ENCODE measurements at regions not wholly inside any gene's neighbourhood (a gene's known extent, or its start where the extent isn't known, plus 50 kb on each side); places are given as distances from the start of the nearest gene placed in this dataset.
"Not testable (repeated sequence)": the region's sequence is repeated elsewhere in the genome, so short reads cannot be mapped to it uniquely, and the experiment has no call there.

GRCh38 chr1:199580300-199580699 lies 447.2 kb upstream of the NR5A2 start:
- peaks cover 0 to 3% (median 0%) of the 10 kb centered on the region in 8 donors for H3K9me3 Mint-ChIP-seq
- no peak overlapping the region for H3K4me3 Mint-ChIP-seq
- H3K4me1 Mint-ChIP-seq = no peaks in the 10 kb centered on the region
- ChIA-PET CTCF (ENCODE audit: partially characterized antibody) (interaction anchor here (0.5 kb wide), 1 partner anchor 1042 kb away, joined by 3 read pairs; no protein-coding TSS in a partner anchor), POLR2A (ENCODE audit: partially characterized antibody) (no interaction called here)
- Histone ChIP-seq H3K27ac (ENCODE audit: low read depth, low read length) (no peak overlapping the region), H3K36me3 (ENCODE audit: insufficient read depth, low read length) (no peaks in the 10 kb centered on the region), H3K9me3 (ENCODE audit: control insufficient read depth in 1 of 2, low read length in 2 of 2) (no peaks in the 10 kb centered on the region), H3K4me1 (ENCODE audit: insufficient read depth, low read length) (no peaks in the 10 kb centered on the region), H3K27me3 (ENCODE audit: insufficient read depth, low read length) (no peaks in the 10 kb centered on the region), H3K4me3 (ENCODE audit: low read length in 2 of 2) (no peak overlapping the region)
- no peak for DNase-seq
- H3K27me3 Mint-ChIP-seq = peaks cover 4 to 7% of the 10 kb centered on the region in 2 donors
- intact Hi-C loops (cut with micrococcal nuclease) = no loop called here
- H3K36me3 Mint-ChIP-seq = no peaks in the 10 kb centered on the region
- no peak overlapping the region for H3K27ac Mint-ChIP-seq

GRCh38 chr1:199585392-199585791 lies 442.1 kb upstream of the NR5A2 start:
- Mint-ChIP-seq H3K4me1 (no peaks in the 10 kb centered on the region), H3K27ac (no peak overlapping the region), H3K36me3 (no peaks in the 10 kb centered on the region), H3K4me3 (no peak overlapping the region), H3K9me3 (no peaks in the 10 kb centered on the region), H3K27me3 (peaks cover 0 to 2% of the 10 kb centered on the region in 2 donors)
- Histone ChIP-seq H3K9me3 (ENCODE audit: control insufficient read depth in 1 of 2, low read length in 2 of 2) (no peaks in the 10 kb centered on the region), H3K4me1 (ENCODE audit: insufficient read depth, low read length) (no peaks in the 10 kb centered on the region), H3K27ac (ENCODE audit: low read depth, low read length) (no peak overlapping the region), H3K4me3 (ENCODE audit: low read length in 2 of 2) (no peak overlapping the region), H3K36me3 (ENCODE audit: insufficient read depth, low read length) (no peaks in the 10 kb centered on the region), H3K27me3 (ENCODE audit: insufficient read depth, low read length) (no peaks in the 10 kb centered on the region)
- POLR2A ChIA-PET (ENCODE audit: partially characterized antibody) = no interaction called here
- intact Hi-C loops (cut with micrococcal nuclease) = no loop called here
- CTCF ChIA-PET (ENCODE audit: partially characterized antibody) = no interaction called here
- DNase-seq = no peak

DNA sequence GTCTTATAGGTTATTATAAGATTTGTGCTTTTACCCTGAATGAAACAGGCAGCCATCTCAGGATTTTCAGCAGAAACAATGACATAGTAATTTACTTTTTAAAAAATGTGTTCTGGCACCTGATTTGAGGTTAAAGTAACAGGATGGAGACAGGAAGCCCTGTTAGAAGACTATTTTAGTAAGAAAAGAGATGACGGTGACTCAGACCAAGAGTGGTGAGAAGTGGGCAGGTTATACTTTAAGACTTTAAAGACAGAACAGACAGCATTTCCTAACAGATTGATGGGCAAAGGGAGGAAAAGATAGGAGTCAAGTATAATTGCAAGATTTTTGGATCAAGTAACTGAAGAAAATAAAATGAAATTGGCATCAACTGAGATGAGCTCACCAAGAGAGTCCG lies 436.8 kb upstream of the NR5A2 start:
- DNase-seq = no peak
- H3K4me1 Mint-ChIP-seq = peaks cover 0 to 2% (median under 1%) of the 10 kb centered on the region in 4 donors
- CTCF ChIA-PET (ENCODE audit: partially characterized antibody) = no interaction called here
- H3K4me1 ChIP-seq (ENCODE audit: insufficient read depth, low read length) = no peaks in the 10 kb centered on the region
- H3K27me3 Mint-ChIP-seq = peaks cover 4 to 7% of the 10 kb centered on the region in 2 donors
- no peak overlapping the region for H3K4me3 Mint-ChIP-seq
- peaks cover 0 to 2% (median 0%) of the 10 kb centered on the region in 8 donors for H3K9me3 Mint-ChIP-seq
- H3K9me3 ChIP-seq (ENCODE audit: control insufficient read depth in 1 of 2, low read length in 2 of 2) = no peaks in the 10 kb centered on the region
- H3K36me3 Mint-ChIP-seq = no peaks in the 10 kb centered on the region
- no peaks in the 10 kb centered on the region for H3K36me3 ChIP-seq (ENCODE audit: insufficient read depth, low read length)
- intact Hi-C loops (cut with micrococcal nuclease) = no loop called here
- no peaks in the 10 kb centered on the region for H3K27me3 ChIP-seq (ENCODE audit: insufficient read depth, low read length)
- POLR2A ChIA-PET (ENCODE audit: partially characterized antibody) = no interaction called here
- no peak overlapping the region for H3K27ac ChIP-seq (ENCODE audit: low read depth, low read length)
- no peak overlapping the region for H3K4me3 ChIP-seq (ENCODE audit: low read length in 2 of 2)
- H3K27ac Mint-ChIP-seq = no peak overlapping the region

- POLR2A ChIA-PET (ENCODE audit: partially characterized antibody) = no interaction called here
- H3K27ac Mint-ChIP-seq = no peak overlapping the region
- no peaks in the 10 kb centered on the region for H3K4me1 ChIP-seq (ENCODE audit: insufficient read depth, low read length)
These were observed 436.0 kb upstream of the NR5A2 start for GRCh38 chr1:199591468-199591867.

DNA sequence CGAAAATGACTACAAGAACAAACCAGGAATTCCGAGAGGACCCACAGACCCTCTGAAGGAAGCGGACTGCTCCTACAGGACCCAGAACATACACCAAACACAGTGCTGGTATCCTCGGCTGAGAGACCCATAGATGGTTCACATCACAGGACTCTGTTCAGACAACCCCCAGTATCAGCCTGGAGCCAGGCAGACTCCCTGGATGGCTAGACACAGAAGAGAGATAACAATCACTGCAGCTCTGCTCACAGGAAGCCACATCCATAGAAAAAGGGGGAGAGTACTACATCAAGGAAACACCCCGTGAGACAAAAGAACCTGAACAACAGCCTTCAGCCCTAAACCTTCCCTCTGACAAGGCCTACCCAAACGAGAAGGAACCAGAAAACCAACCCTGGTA lies 434.0 kb upstream of the NR5A2 start:
- Mint-ChIP-seq H3K27me3 (peaks cover 13 to 16% of the 10 kb centered on the region in 2 donors), H3K4me1 (peaks cover 0 to 2% (median under 1%) of the 10 kb centered on the region in 4 donors), H3K36me3 (no peaks in the 10 kb centered on the region), H3K9me3 (peaks cover 0 to 5% (median under 1%) of the 10 kb centered on the region in 8 donors), H3K4me3 (no peak overlapping the region), H3K27ac (no peak overlapping the region)
- Histone ChIP-seq H3K36me3 (ENCODE audit: insufficient read depth, low read length) (no peaks in the 10 kb centered on the region), H3K4me1 (ENCODE audit: insufficient read depth, low read length) (no peaks in the 10 kb centered on the region), H3K4me3 (ENCODE audit: low read length in 2 of 2) (no peak overlapping the region), H3K27me3 (ENCODE audit: insufficient read depth, low read length) (peaks cover 3% of the 10 kb centered on the region), H3K27ac (ENCODE audit: low read depth, low read length) (no peak overlapping the region), H3K9me3 (ENCODE audit: control insufficient read depth in 1 of 2, low read length in 2 of 2) (no peaks in the 10 kb centered on the region)
- intact Hi-C loops (cut with micrococcal nuclease) = no loop called here
- no peak for DNase-seq
- ChIA-PET CTCF (ENCODE audit: partially characterized antibody) (no interaction called here), POLR2A (ENCODE audit: partially characterized antibody) (no interaction called here)

More at GRCh38 chr1:199591468-199591867, 436.0 kb upstream of the NR5A2 start:
- Mint-ChIP-seq H3K4me3 (no peak overlapping the region), H3K27me3 (peaks cover 5 to 8% of the 10 kb centered on the region in 2 donors), H3K36me3 (no peaks in the 10 kb centered on the region), H3K9me3 (peaks cover 0 to 4% (median under 1%) of the 10 kb centered on the region in 8 donors), H3K4me1 (peaks cover 0 to 2% (median under 1%) of the 10 kb centered on the region in 4 donors)
- H3K27me3 ChIP-seq (ENCODE audit: insufficient read depth, low read length) = no peaks in the 10 kb centered on the region
- H3K9me3 ChIP-seq (ENCODE audit: control insufficient read depth in 1 of 2, low read length in 2 of 2) = no peaks in the 10 kb centered on the region
- no peak overlapping the region for H3K4me3 ChIP-seq (ENCODE audit: low read length in 2 of 2)
- CTCF ChIA-PET (ENCODE audit: partially characterized antibody) = no interaction called here
- H3K36me3 ChIP-seq (ENCODE audit: insufficient read depth, low read length) = no peaks in the 10 kb centered on the region
- no peak for DNase-seq
- intact Hi-C loops (cut with micrococcal nuclease) = no loop called here
- no peak overlapping the region for H3K27ac ChIP-seq (ENCODE audit: low read depth, low read length)

DNA sequence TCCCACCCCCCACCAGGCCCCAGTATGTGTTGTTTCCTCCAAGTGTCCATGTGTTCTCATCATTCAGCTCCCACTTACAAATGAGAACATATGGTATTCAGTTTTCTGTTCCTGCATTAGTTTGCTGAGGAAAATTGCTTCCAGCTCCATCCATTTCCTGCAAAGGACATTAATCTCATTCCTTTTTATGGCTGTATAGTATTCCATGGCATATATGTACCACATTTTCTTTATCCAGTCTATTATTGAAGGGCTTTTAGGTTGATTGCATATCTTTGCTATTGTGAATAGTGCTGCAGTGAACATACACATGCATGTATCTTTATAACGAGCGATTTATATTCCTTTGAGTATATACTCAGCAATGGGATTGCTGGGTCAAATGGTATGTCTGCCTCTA lies 431.1 kb upstream of the NR5A2 start:
- CTCF ChIA-PET (ENCODE audit: partially characterized antibody); H3K36me3 Mint-ChIP-seq; H3K27ac Mint-ChIP-seq; H3K36me3 ChIP-seq (ENCODE audit: insufficient read depth, low read length); H3K9me3 ChIP-seq (ENCODE audit: control insufficient read depth in 1 of 2, low read length in 2 of 2); intact Hi-C loops (cut with micrococcal nuclease); H3K27ac ChIP-seq (ENCODE audit: low read depth, low read length); H3K4me3 ChIP-seq (ENCODE audit: low read length in 2 of 2); DNase-seq; H3K4me1 ChIP-seq (ENCODE audit: insufficient read depth, low read length); POLR2A ChIA-PET (ENCODE audit: partially characterized antibody); H3K4me1 Mint-ChIP-seq; H3K27me3 ChIP-seq (ENCODE audit: insufficient read depth, low read length); H3K4me3 Mint-ChIP-seq: not testable (repeated sequence)
- H3K27me3 Mint-ChIP-seq = peaks cover 15 to 16% of the 10 kb centered on the region in 2 donors
- peaks cover 0 to 14% (median 5%) of the 10 kb centered on the region in 8 donors for H3K9me3 Mint-ChIP-seq

GRCh38 chr1:199597152-199597551 lies 430.4 kb upstream of the NR5A2 start:
- H3K27ac ChIP-seq (ENCODE audit: low read depth, low read length) = no peak overlapping the region
- no peaks in the 10 kb centered on the region for H3K4me1 ChIP-seq (ENCODE audit: insufficient read depth, low read length)
- H3K36me3 ChIP-seq (ENCODE audit: insufficient read depth, low read length) = no peaks in the 10 kb centered on the region
- peaks cover 0 to 21% (median 9%) of the 10 kb centered on the region in 8 donors for H3K9me3 Mint-ChIP-seq
- POLR2A ChIA-PET (ENCODE audit: partially characterized antibody) = no interaction called here
- H3K4me3 Mint-ChIP-seq = no peak overlapping the region
- H3K36me3 Mint-ChIP-seq = no peaks in the 10 kb centered on the region
- H3K9me3 ChIP-seq (ENCODE audit: control insufficient read depth in 1 of 2, low read length in 2 of 2) = no peaks in the 10 kb centered on the region
- no peak overlapping the region for H3K4me3 ChIP-seq (ENCODE audit: low read length in 2 of 2)
- no peak overlapping the region for H3K27ac Mint-ChIP-seq
- intact Hi-C loops (cut with micrococcal nuclease) = no loop called here
- peaks cover 15 to 16% of the 10 kb centered on the region in 2 donors for H3K27me3 Mint-ChIP-seq
- CTCF ChIA-PET (ENCODE audit: partially characterized antibody) = no interaction called here
- peaks cover 3% of the 10 kb centered on the region for H3K27me3 ChIP-seq (ENCODE audit: insufficient read depth, low read length)
- H3K4me1 Mint-ChIP-seq = no peaks in the 10 kb centered on the region
- no peak for DNase-seq

DNA sequence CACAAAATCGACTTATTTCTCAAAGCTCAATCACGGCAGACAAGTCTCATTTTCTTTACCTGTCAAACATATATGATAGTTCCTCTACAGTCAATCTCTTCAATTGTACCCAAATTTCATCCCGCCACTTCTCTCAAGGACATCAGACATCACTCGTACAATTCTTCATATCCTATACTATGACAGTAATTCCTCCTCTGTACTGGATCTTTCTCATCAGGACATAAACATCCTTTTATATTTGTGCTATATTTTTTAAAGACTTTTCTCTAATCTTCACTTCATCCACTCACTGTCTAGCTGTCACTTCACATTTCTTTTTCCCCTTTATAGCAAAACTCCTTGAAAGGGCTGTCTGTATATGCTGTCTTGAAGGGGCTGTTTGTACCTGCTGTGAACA lies 419.1 kb upstream of the NR5A2 start:
- no peak for DNase-seq
- Histone ChIP-seq H3K27ac (ENCODE audit: low read depth, low read length) (no peak overlapping the region), H3K9me3 (ENCODE audit: control insufficient read depth in 1 of 2, low read length in 2 of 2) (no peaks in the 10 kb centered on the region), H3K4me1 (ENCODE audit: insufficient read depth, low read length) (no peaks in the 10 kb centered on the region), H3K4me3 (ENCODE audit: low read length in 2 of 2) (no peak overlapping the region), H3K36me3 (ENCODE audit: insufficient read depth, low read length) (no peaks in the 10 kb centered on the region), H3K27me3 (ENCODE audit: insufficient read depth, low read length) (no peaks in the 10 kb centered on the region)
- CTCF ChIA-PET (ENCODE audit: partially characterized antibody) = no interaction called here
- H3K9me3 Mint-ChIP-seq = peaks cover 0 to 7% (median 0%) of the 10 kb centered on the region in 8 donors
- H3K27ac Mint-ChIP-seq = no peak overlapping the region
- intact Hi-C loops (cut with micrococcal nuclease) = no loop called here
- peaks cover 0 to under 1% (median 0%) of the 10 kb centered on the region in 4 donors for H3K4me1 Mint-ChIP-seq
- H3K36me3 Mint-ChIP-seq = no peaks in the 10 kb centered on the region
- H3K4me3 Mint-ChIP-seq = no peak overlapping the region
- H3K27me3 Mint-ChIP-seq = peaks cover 0 to 3% of the 10 kb centered on the region in 2 donors
- POLR2A ChIA-PET (ENCODE audit: partially characterized antibody) = no interaction called here
